ENCODE measurements at regions not wholly inside any gene's neighbourhood (a gene's known extent, or its start where the extent isn't known, plus 50 kb on each side); places are given as distances from the start of the nearest gene placed in this dataset.

DNA sequence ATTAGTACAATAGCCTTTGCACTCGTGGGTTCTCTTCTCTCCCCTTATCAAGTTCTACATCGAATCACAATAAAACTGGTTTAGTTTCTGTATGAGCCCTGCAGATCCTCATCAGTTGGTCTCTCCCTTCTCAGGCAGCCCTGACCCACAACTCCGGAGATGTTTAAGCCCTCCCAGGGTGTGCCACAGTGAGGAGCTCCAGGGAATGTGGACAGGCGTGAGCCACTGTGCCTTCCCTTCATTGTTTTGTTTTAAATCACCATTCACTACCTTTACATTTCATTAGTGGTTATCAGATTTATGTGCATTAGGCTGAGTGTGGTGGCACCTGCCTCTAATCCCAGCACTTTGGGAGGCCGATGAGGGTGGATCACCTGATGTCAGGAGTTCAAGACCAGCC is 133.2 kb downstream of the LARP7 start:
- peaks cover 5% of the 10 kb centered on the region for H3K27me3 Mint-ChIP-seq (ENCODE audit: low read depth)
- no peak overlapping the region for H3K4me3 Mint-ChIP-seq (ENCODE audit: unreplicated experiment)
- H3K9me3 Mint-ChIP-seq (ENCODE audit: low read depth): no peaks in the 10 kb centered on the region
- DNase-seq (ENCODE audit: low spot score): no peak
- no peaks in the 10 kb centered on the region for H3K36me3 Mint-ChIP-seq (ENCODE audit: low read depth)
- H3K4me1 Mint-ChIP-seq (ENCODE audit: low read depth): no peaks in the 10 kb centered on the region
- H3K27ac Mint-ChIP-seq (ENCODE audit: unreplicated experiment): no peak overlapping the region
- TF ChIP-seq, protein P1, sequence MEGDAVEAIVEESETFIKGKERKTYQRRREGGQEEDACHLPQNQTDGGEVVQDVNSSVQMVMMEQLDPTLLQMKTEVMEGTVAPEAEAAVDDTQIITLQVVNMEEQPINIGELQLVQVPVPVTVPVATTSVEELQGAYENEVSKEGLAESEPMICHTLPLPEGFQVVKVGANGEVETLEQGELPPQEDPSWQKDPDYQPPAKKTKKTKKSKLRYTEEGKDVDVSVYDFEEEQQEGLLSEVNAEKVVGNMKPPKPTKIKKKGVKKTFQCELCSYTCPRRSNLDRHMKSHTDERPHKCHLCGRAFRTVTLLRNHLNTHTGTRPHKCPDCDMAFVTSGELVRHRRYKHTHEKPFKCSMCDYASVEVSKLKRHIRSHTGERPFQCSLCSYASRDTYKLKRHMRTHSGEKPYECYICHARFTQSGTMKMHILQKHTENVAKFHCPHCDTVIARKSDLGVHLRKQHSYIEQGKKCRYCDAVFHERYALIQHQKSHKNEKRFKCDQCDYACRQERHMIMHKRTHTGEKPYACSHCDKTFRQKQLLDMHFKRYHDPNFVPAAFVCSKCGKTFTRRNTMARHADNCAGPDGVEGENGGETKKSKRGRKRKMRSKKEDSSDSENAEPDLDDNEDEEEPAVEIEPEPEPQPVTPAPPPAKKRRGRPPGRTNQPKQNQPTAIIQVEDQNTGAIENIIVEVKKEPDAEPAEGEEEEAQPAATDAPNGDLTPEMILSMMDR (IDR thresholded peaks at IDR 0.05): no peak

- Mint-ChIP-seq H3K27ac (ENCODE audit: unreplicated experiment) (no peak overlapping the region), H3K27me3 (ENCODE audit: low read depth) (peaks cover 5% of the 10 kb centered on the region), H3K9me3 (ENCODE audit: low read depth) (no peaks in the 10 kb centered on the region), H3K36me3 (ENCODE audit: low read depth) (no peaks in the 10 kb centered on the region), H3K4me3 (ENCODE audit: unreplicated experiment) (no peak overlapping the region), H3K4me1 (ENCODE audit: low read depth) (no peaks in the 10 kb centered on the region)
- no peak for DNase-seq (ENCODE audit: low spot score)
- TF ChIP-seq, protein P1 (IDR thresholded peaks at IDR 0.05): no peak
Measured at GRCh38 chr4:112775801-112776200, 138.9 kb downstream of the LARP7 start.

DNA sequence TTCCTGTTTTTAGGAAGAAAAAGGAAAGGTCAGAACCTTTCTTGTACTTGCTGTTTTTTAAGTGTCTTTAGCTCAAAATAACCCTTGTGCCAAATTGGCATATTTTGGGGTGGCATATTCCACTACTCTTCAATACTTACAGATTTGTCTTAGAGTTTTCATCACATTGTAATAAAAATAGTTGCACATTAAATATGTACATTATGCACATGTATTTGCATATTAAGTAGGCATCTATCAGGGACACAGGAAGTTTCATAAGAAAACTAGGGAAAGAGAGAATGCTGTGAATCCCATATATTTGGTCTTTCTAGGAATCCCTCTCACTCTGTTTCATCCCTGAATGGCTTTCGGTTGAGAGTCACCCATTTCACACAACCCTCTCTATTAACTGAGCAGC is 139.6 kb downstream of the LARP7 start:
- Mint-ChIP-seq H3K9me3 (ENCODE audit: low read depth) (no peaks in the 10 kb centered on the region), H3K27ac (ENCODE audit: unreplicated experiment) (no peak overlapping the region), H3K4me1 (ENCODE audit: low read depth) (no peaks in the 10 kb centered on the region), H3K36me3 (ENCODE audit: low read depth) (no peaks in the 10 kb centered on the region), H3K4me3 (ENCODE audit: unreplicated experiment) (no peak overlapping the region), H3K27me3 (ENCODE audit: low read depth) (peaks cover 5% of the 10 kb centered on the region)
- no peak for DNase-seq (ENCODE audit: low spot score)
- TF ChIP-seq, protein P1 (IDR thresholded peaks at IDR 0.05): no peak

GRCh38 chr4:112778520-112778919 is 141.6 kb downstream of the LARP7 start:
- H3K27me3 Mint-ChIP-seq (ENCODE audit: low read depth): peaks cover 5% of the 10 kb centered on the region
- no peaks in the 10 kb centered on the region for H3K36me3 Mint-ChIP-seq (ENCODE audit: low read depth)
- no peaks in the 10 kb centered on the region for H3K4me1 Mint-ChIP-seq (ENCODE audit: low read depth)
- H3K4me3 Mint-ChIP-seq (ENCODE audit: unreplicated experiment): no peak overlapping the region
- TF ChIP-seq, protein P1 (IDR thresholded peaks at IDR 0.05): no peak
- H3K27ac Mint-ChIP-seq (ENCODE audit: unreplicated experiment): no peak overlapping the region
- DNase-seq (ENCODE audit: low spot score): no peak
- H3K9me3 Mint-ChIP-seq (ENCODE audit: low read depth): no peaks in the 10 kb centered on the region

DNA sequence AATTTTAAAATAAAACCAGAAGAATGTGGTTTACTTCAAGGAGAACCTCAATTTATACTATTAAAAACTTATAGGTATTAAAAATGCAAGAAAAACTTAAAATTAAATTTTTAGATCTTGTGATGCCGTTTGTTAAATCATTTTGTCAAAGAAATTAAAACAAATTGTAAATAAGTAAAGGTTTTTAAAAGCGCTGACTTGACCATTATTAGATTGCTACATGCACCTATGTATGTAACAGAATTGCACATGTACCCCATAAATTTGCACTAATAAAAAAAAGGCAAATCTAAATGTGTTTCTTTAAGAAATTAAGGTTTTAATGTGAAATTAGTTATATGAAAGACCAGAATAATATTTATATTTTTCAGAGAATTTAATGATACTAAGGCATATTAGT is 156.1 kb downstream of the LARP7 start:
- Mint-ChIP-seq H3K9me3 (ENCODE audit: low read depth) (no peaks in the 10 kb centered on the region), H3K36me3 (ENCODE audit: low read depth) (no peaks in the 10 kb centered on the region), H3K4me1 (ENCODE audit: low read depth) (no peaks in the 10 kb centered on the region), H3K4me3 (ENCODE audit: unreplicated experiment) (no peak overlapping the region), H3K27ac (ENCODE audit: unreplicated experiment) (no peak overlapping the region), H3K27me3 (ENCODE audit: low read depth) (peaks cover 29% of the 10 kb centered on the region)
- no peak for DNase-seq (ENCODE audit: low spot score)
- TF ChIP-seq, protein P1 (IDR thresholded peaks at IDR 0.05): no peak

All from chondrocyte (in vitro differentiated cells).